GM12892 (cell line): ENCODE measurements at regions not wholly inside any gene's neighbourhood (a gene's known extent, or its start where the extent isn't known, plus 50 kb on each side); places are given as distances from the start of the nearest gene placed in this dataset.

Experiments
- POLR2A ChIP-seq: IDR thresholded peaks from 2 replicates; pipeline ENCODE4 v1.6.1; 2011; ENCODE audit warnings: low read depth, low read length, control low read depth
- POLR2AphosphoS5 ChIP-seq: IDR thresholded peaks from 2 replicates; pipeline ENCODE4 v1.6.1; 2011; ENCODE audit warnings: low read depth, low read length, control low read depth
- TAF1 ChIP-seq: IDR thresholded peaks from 2 replicates; pipeline ENCODE4 v1.6.1; 2011; ENCODE audit warnings: low read depth, mild to moderate bottlenecking, control low read depth, low read length, borderline replicate concordance

- no peak for TF ChIP-seq POLR2AphosphoS5
- TF ChIP-seq POLR2A: no peak
- no peak for TF ChIP-seq TAF1
These were observed 888.3 kb downstream of the LTN1 start for GRCh38 chr21:28104346-28104745.
